SK-N-SH (cell line): ENCODE measurements at regions not wholly inside any gene's neighbourhood (a gene's known extent, or its start where the extent isn't known, plus 50 kb on each side); places are given as distances from the start of the nearest gene placed in this dataset.

Source experiments
- CTCF ChIA-PET: fragments of 300-600, 350-600 bp; formaldehyde crosslinking; extraction: SDS; loops from one replicate; lab custom pipeline; 2021; lab: Yijun Ruan, JAX
- POLR2A ChIA-PET: fragments of 350-600 bp; sonication (Branson Sonifier 250); formaldehyde crosslinking; extraction: SDS; loops from one replicate; lab custom pipeline; 2020; ENCODE audit warnings: antibody characterized with exemption, inconsistent platforms; lab: Yijun Ruan, JAX
- DNase-seq: peaks from one replicate; pipeline ENCODE4 v3.0.0; 2012
- H2AFZ ChIP-seq: fragments of 200-600 bp; sonication (generic); 2 replicates; pipeline ENCODE4 v1.8.1; 2016; ENCODE audit warnings: antibody characterized with exemption, mild to moderate bottlenecking, low read depth
- H3F3A ChIP-seq: fragments of 200-600 bp; sonication (generic); replicated peaks from 2 replicates; pipeline ENCODE3; 2016; ENCODE audit warnings: antibody characterized with exemption, mild to moderate bottlenecking; ENCODE audit not compliant: insufficient read depth
- H3K27ac ChIP-seq, 2 experiments: fragments of 200-500 bp in 1 of 2; fragments of 200-600 bp in 1 of 2; sonication (Bioruptor generic) in 1 of 2; sonication (generic), shearing (Covaris generic) in 1 of 2; 2 replicates each; pipeline versions ENCODE4 v1.5.1 to v1.6.1; 2014 to 2016; ENCODE audit warnings: low read depth in 2 of 2, inconsistent platforms in 1 of 2, low read length in 1 of 2, mild to moderate bottlenecking in 1 of 2, mixed read lengths in 1 of 2
- H3K27me3 ChIP-seq: fragments of 200-600 bp; sonication (generic), shearing (Covaris generic); 2 replicates; pipeline ENCODE4 v1.6.1; 2016; ENCODE audit warnings: mixed run types; ENCODE audit not compliant: insufficient read depth
- H3K36me3 ChIP-seq, 2 experiments: fragments of 200-500 bp in 1 of 2; fragments of 200-600 bp in 1 of 2; sonication (Bioruptor generic) in 1 of 2; sonication (generic) in 1 of 2; replicated peaks in 1 of 2; 2 replicates each; pipeline versions ENCODE3 to v1.5.1; 2014 to 2016; ENCODE audit warnings: low read length in 1 of 2, mild to moderate bottlenecking in 1 of 2; ENCODE audit not compliant: insufficient read depth in 2 of 2, control insufficient read depth in 1 of 2
- H3K4me1 ChIP-seq, 2 experiments: fragments of 200-500 bp in 1 of 2; fragments of 200-600 bp in 1 of 2; sonication (Bioruptor generic) in 1 of 2; sonication (generic), shearing (Covaris generic) in 1 of 2; 2 replicates each; pipeline versions ENCODE4 v1.5.1 to v1.6.1; 2014 to 2016; ENCODE audit warnings: low read depth in 1 of 2, low read length in 1 of 2, mixed run types in 1 of 2; ENCODE audit not compliant: insufficient read depth in 2 of 2, control insufficient read depth in 1 of 2
- H3K4me2 ChIP-seq: fragments of 200-600 bp; sonication (generic), shearing (Covaris generic); 2 replicates; pipeline ENCODE4 v1.6.1; 2017; ENCODE audit warnings: mixed run types
- H3K4me3 ChIP-seq, 2 experiments: fragments of 200-500 bp in 1 of 2; fragments of 200-600 bp in 1 of 2; sonication (Bioruptor generic) in 1 of 2; sonication (generic), shearing (Covaris generic) in 1 of 2; 2 replicates each; pipeline versions ENCODE4 v1.5.1 to v1.8.1; 2014 to 2016; ENCODE audit warnings: low read depth in 2 of 2, inconsistent platforms in 1 of 2, low read length in 1 of 2, mild to moderate bottlenecking in 1 of 2, mixed read lengths in 1 of 2, moderate library complexity in 1 of 2
- H3K79me2 ChIP-seq: fragments of 200-600 bp; sonication (generic); 2 replicates; pipeline ENCODE4 v1.8.1; 2017; ENCODE audit warnings: mild to moderate bottlenecking; ENCODE audit not compliant: insufficient read depth
- H3K9ac ChIP-seq: fragments of 200-600 bp; sonication (generic); 2 replicates; pipeline ENCODE4 v1.6.1; 2017; ENCODE audit warnings: mixed run types
- H3K9me2 ChIP-seq: fragments of 200-600 bp; sonication (generic); 2 replicates; pipeline ENCODE4 v1.6.1; 2017; ENCODE audit warnings: mixed run types
- H3K9me3 ChIP-seq: fragments of 200-600 bp; sonication (generic); 2 replicates; pipeline ENCODE4 v1.6.1; 2017; ENCODE audit warnings: mixed run types, mild to moderate bottlenecking, moderate library complexity
- H4K20me1 ChIP-seq: fragments of 200-600 bp; sonication (generic); 2 replicates; pipeline ENCODE4 v1.6.1; 2017; ENCODE audit warnings: mild to moderate bottlenecking, mixed run types; ENCODE audit not compliant: insufficient read depth
- EP300 ChIP-seq, 2 experiments: IDR thresholded peaks; 2 replicates each; pipeline versions ENCODE4 v1.4.0 to v1.6.1; 2012; ENCODE audit warnings: borderline replicate concordance in 1 of 2, low read depth in 1 of 2, low read length in 1 of 2
- FOXJ3 ChIP-seq: sonication (generic); formaldehyde crosslinking; IDR thresholded peaks from 2 replicates; pipeline ENCODE4 v1.5.1; 2020; ENCODE audit warnings: mild to moderate bottlenecking, missing genetic modification reagents
- IRF3 ChIP-seq: fragments of 150-350 bp; IDR thresholded peaks from 2 replicates; pipeline ENCODE4 v1.6.1; 2016; ENCODE audit warnings: mild to moderate bottlenecking, low read depth, low read length
- MAX ChIP-seq: IDR thresholded peaks from 2 replicates; pipeline ENCODE4 v1.4.0; 2012; ENCODE audit warnings: low read depth
- MEF2A ChIP-seq: IDR thresholded peaks from 2 replicates; pipeline ENCODE4 v1.4.0; 2012; ENCODE audit warnings: low read depth, borderline replicate concordance
- NFIC ChIP-seq: IDR thresholded peaks from 2 replicates; pipeline ENCODE4 v1.4.0; 2012; ENCODE audit warnings: borderline replicate concordance
- SIN3A ChIP-seq: IDR thresholded peaks from 2 replicates; pipeline ENCODE4 v1.6.1; 2012; ENCODE audit warnings: low read depth, mild to moderate bottlenecking, low read length, moderate library complexity, borderline replicate concordance
- TAF1 ChIP-seq: IDR thresholded peaks from 2 replicates; pipeline ENCODE4 v1.6.1; 2012; ENCODE audit warnings: low read depth, mild to moderate bottlenecking, low read length, moderate library complexity, borderline replicate concordance
- USF2 ChIP-seq: fragments of 150-350 bp; IDR thresholded peaks from 2 replicates; pipeline ENCODE4 v1.6.1; 2017; ENCODE audit warnings: antibody characterized with exemption, low read length, low read depth, borderline replicate concordance
- WGBS: methylation state at CpG from one replicate; pipeline ENCODE4 v1.1.6; 2017; ENCODE audit warnings: low lambda C conversion rate; 5-methylcytosine and 5-hydroxymethylcytosine counted together

GRCh38 chr7:109763611-109764010 is 1193.9 kb downstream of the DNAJB9 start:
- CTCF ChIA-PET = interaction anchor here (1.3 kb wide), 1 partner anchor 21 kb away, joined by 4 read pairs; no protein-coding TSS in a partner anchor
- no peak overlapping the region for H3K4me3 ChIP-seq
- no peak overlapping the region for H2AFZ ChIP-seq
- H3K79me2 ChIP-seq = no peaks in the 10 kb centered on the region
- no peak for TF ChIP-seq TAF1
- TF ChIP-seq IRF3 = no peak
- no peak for TF ChIP-seq FOXJ3 (CRISPR knock-in tag)
- no peak for TF ChIP-seq USF2
- no peak for TF ChIP-seq EP300 (IDR thresholded peaks at IDR 0.05; ENCODE audit: borderline replicate concordance in 1 of 2, low read depth in 1 of 2, low read length in 1 of 2)
- no peak for TF ChIP-seq NFIC
- 31% methylated on average over 3 of the region's 3 CpGs for WGBS
- no peak overlapping the region for H3K27ac ChIP-seq
- no peaks in the 10 kb centered on the region for H3F3A ChIP-seq
- no peaks in the 10 kb centered on the region for H4K20me1 ChIP-seq
- no peaks in the 10 kb centered on the region for H3K27me3 ChIP-seq
- H3K9me2 ChIP-seq = no peaks in the 10 kb centered on the region
- H3K4me1 ChIP-seq = no peaks in the 10 kb centered on the region
- no peak overlapping the region for H3K9ac ChIP-seq
- no peak overlapping the region for H3K4me2 ChIP-seq
- no peaks in the 10 kb centered on the region for H3K36me3 ChIP-seq
- POLR2A ChIA-PET = no interaction called here
- DNase-seq = no peak
- no peaks in the 10 kb centered on the region for H3K9me3 ChIP-seq

DNA sequence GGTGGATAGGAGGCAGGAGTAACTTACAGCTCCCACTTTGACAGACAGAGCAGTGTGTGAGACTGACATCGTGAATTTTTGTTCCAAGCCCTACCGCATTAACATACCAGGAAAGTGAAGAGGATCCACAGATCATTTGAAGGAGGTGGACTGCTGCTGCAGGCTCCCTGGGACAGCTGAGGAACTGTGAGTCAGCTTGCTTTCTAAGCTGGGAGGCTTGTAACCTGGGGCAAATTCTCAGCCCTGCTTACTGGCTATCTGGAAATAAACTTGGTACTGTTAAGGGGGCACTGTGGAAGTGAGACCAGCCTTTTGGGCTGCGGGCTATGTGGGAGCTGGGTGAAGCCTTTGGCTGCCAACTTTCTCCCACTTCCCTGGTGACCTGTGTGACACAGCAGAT is 1202.5 kb downstream of the DNAJB9 start:
- Histone ChIP-seq H3K9me3 (peaks cover 12% of the 10 kb centered on the region; the same call in 1 of the 2 replicates), H3K36me3 (no peaks in the 10 kb centered on the region), H3F3A (no peaks in the 10 kb centered on the region), H3K4me1 (peaks cover 0 to 8% of the 10 kb centered on the region in 2 experiments; a peak in 1 of 4 replicates), H3K27me3 (no peaks in the 10 kb centered on the region), H2AFZ (no peak overlapping the region), H3K9me2 (no peaks in the 10 kb centered on the region), H3K27ac (no peak overlapping the region), H3K9ac (no peak overlapping the region), H3K79me2 (no peaks in the 10 kb centered on the region), H4K20me1 (no peaks in the 10 kb centered on the region), H3K4me2 (no peak overlapping the region), H3K4me3 (no peak overlapping the region)
- no peak for TF ChIP-seq MEF2A
- TF ChIP-seq MAX = no peak
- 48% methylated on average over 3 of the region's 3 CpGs for WGBS
- DNase-seq = no peak
- ChIA-PET CTCF (interaction anchor here (1.5 kb wide), 1 partner anchor 13 kb away, joined by 5 read pairs; no protein-coding TSS in a partner anchor), POLR2A (no interaction called here)

- DNase-seq = no peak
- H3K9ac ChIP-seq = no peak overlapping the region
- no peak overlapping the region for H3K4me2 ChIP-seq
- H2AFZ ChIP-seq = no peak overlapping the region
- no peak for TF ChIP-seq SIN3A
- TF ChIP-seq, all 33 proteins: peak for 0
- Histone ChIP-seq H3K9me3 (0 out of 2 replicates have a peak, but pooled peaks cover 6% of the 10 kb centered on the region), H3K36me3 (no peaks in the 10 kb centered on the region), H4K20me1 (no peaks in the 10 kb centered on the region), H3K27ac (no peak overlapping the region), H3K9me2 (no peaks in the 10 kb centered on the region; the same call in 1 of the 2 replicates), H3F3A (no peaks in the 10 kb centered on the region), H3K79me2 (no peaks in the 10 kb centered on the region), H3K27me3 (no peaks in the 10 kb centered on the region), H3K4me1 (no peaks in the 10 kb centered on the region), H3K4me3 (no peak overlapping the region)
- ChIA-PET POLR2A (no interaction called here), CTCF (no interaction called here)
- 13% methylated on average over 3 of the region's 3 CpGs for WGBS
Measured at GRCh38 chr7:109782806-109783205, 1213.1 kb downstream of the DNAJB9 start.
